ENCODE measurements at regions not wholly inside any gene's neighbourhood (a gene's known extent, or its start where the extent isn't known, plus 50 kb on each side); places are given as distances from the start of the nearest gene placed in this dataset.
A peak's percentile ranks its signal among the peaks of the same experiment; 100 is the strongest.

GRCh38 chr3:73752338-73752737, 127.6 kb upstream of the PDZRN3 start:
- 77 to 82% methylated on average over 5 of the region's 5 CpGs for WGBS, 2 donors
- no peaks in the 10 kb centered on the region for H3K9me3 ChIP-seq
- no peak for ATAC-seq (ENCODE audit: low FRiP score in 2 of 2)

GRCh38 chr3:73746623-73747022, 121.9 kb upstream of the PDZRN3 start:
- H3K27ac ChIP-seq, result no peak overlapping the region
- ATAC-seq (ENCODE audit: low FRiP score in 2 of 2) (no peak), DNase-seq (no peak)
- no peaks in the 10 kb centered on the region for H3K36me3 ChIP-seq
- 81% methylated on average over 9 of the region's 9 CpGs for WGBS, 2 donors
- no peak for TF ChIP-seq POLR2A (IDR thresholded peaks at IDR 0.05)
- no peak for TF ChIP-seq POLR2AphosphoS5 (IDR thresholded peaks at IDR 0.05)
- TF ChIP-seq CTCF (IDR thresholded peaks at IDR 0.05), result no peak
- no peak for TF ChIP-seq EP300 (IDR thresholded peaks at IDR 0.05)
- no peak overlapping the region for H3K4me3 ChIP-seq
- H3K4me1 ChIP-seq, result peaks cover 0 to 3% (median 0%) of the 10 kb centered on the region in 4 donors
- H3K27me3 ChIP-seq, result no peaks in the 10 kb centered on the region
- no peaks in the 10 kb centered on the region for H3K9me3 ChIP-seq

More at GRCh38 chr3:73752338-73752737, 127.6 kb upstream of the PDZRN3 start:
- Histone ChIP-seq H3K4me1 (no peaks in the 10 kb centered on the region), H3K27ac (no peak overlapping the region), H3K27me3 (no peaks in the 10 kb centered on the region), H3K4me3 (no peak overlapping the region), H3K36me3 (no peaks in the 10 kb centered on the region)
- TF ChIP-seq POLR2AphosphoS5 (IDR thresholded peaks at IDR 0.05) (no peak), POLR2A (IDR thresholded peaks at IDR 0.05) (no peak), EP300 (IDR thresholded peaks at IDR 0.05) (no peak), CTCF (IDR thresholded peaks at IDR 0.05) (no peak)
- no peak for DNase-seq

GRCh38 chr3:73745526-73746191, 120.9 kb upstream of the PDZRN3 start:
- no peaks in the 10 kb centered on the region for H3K36me3 ChIP-seq
- no peaks in the 10 kb centered on the region for H3K27me3 ChIP-seq
- H3K4me3 ChIP-seq, result no peak overlapping the region
- DNase-seq (no peak), ATAC-seq (ENCODE audit: low FRiP score in 2 of 2) (no peak)
- no peaks in the 10 kb centered on the region for H3K9me3 ChIP-seq
- 61 to 63% methylated on average over 9 of the region's 9 CpGs for WGBS, 2 donors
- H3K4me1 ChIP-seq, result peaks cover 0 to 3% (median 0%) of the 10 kb centered on the region in 4 donors
- no peak for TF ChIP-seq EP300 (IDR thresholded peaks at IDR 0.05)
- TF ChIP-seq POLR2AphosphoS5 (IDR thresholded peaks at IDR 0.05), result no peak
- TF ChIP-seq POLR2A (IDR thresholded peaks at IDR 0.05), result no peak
- TF ChIP-seq CTCF (IDR thresholded peaks at IDR 0.05), result no peak
- H3K27ac ChIP-seq, result no peak overlapping the region

GRCh38 chr3:73743551-73743950, 118.8 kb upstream of the PDZRN3 start:
- no peak overlapping the region for H3K4me3 ChIP-seq
- WGBS, 2 donors, result 55 to 58% methylated on average over 4 of the region's 4 CpGs
- no peak for DNase-seq
- H3K9me3 ChIP-seq, result no peaks in the 10 kb centered on the region
- peaks cover 0 to 3% (median 0%) of the 10 kb centered on the region in 4 donors for H3K4me1 ChIP-seq
- ATAC-seq (ENCODE audit: low FRiP score in 2 of 2), result no peak
- no peaks in the 10 kb centered on the region for H3K36me3 ChIP-seq
- TF ChIP-seq POLR2A (IDR thresholded peaks at IDR 0.05) (no peak), EP300 (IDR thresholded peaks at IDR 0.05) (no peak), POLR2AphosphoS5 (IDR thresholded peaks at IDR 0.05) (no peak), CTCF (IDR thresholded peaks at IDR 0.05) (no peak)
- H3K27me3 ChIP-seq, result no peaks in the 10 kb centered on the region
- peak overlapping the region in 1 of 4 donors; percentile 28 for H3K27ac ChIP-seq

Measured in upper lobe of left lung (tissue), 6 donors.